ENCODE measurements at regions not wholly inside any gene's neighbourhood (a gene's known extent, or its start where the extent isn't known, plus 50 kb on each side); places are given as distances from the start of the nearest gene placed in this dataset.

- TF ChIP-seq ZNF114 (CRISPR knock-in tag; IDR thresholded peaks at IDR 0.05): no peak
- TF ChIP-seq CTCF (conservative IDR thresholded peaks at IDR 0.05; ENCODE audit: low read depth in 2 of 2): no peak
Measured at GRCh38 chr5:117497601-117498000, 923.0 kb upstream of the SEMA6A start (continued).

GRCh38 chr5:117496801-117497200 lies 922.2 kb upstream of the SEMA6A start:
- no peak overlapping the region for H3K27ac Mint-ChIP-seq
- H3K4me1 Mint-ChIP-seq: no peaks in the 10 kb centered on the region
- H3K4me3 Mint-ChIP-seq: no peak overlapping the region
- Histone ChIP-seq H3K4me3 (no peak overlapping the region), H3K27ac (ENCODE audit: low read depth) (no peak overlapping the region), H3K36me3 (ENCODE audit: insufficient read depth) (no peaks in the 10 kb centered on the region), H3K4me2 (no peak overlapping the region), H3K4me1 (ENCODE audit: insufficient read depth) (no peaks in the 10 kb centered on the region), H2AFZ (no peak overlapping the region), H3K27me3 (ENCODE audit: insufficient read depth) (no peaks in the 10 kb centered on the region), H3K9me2 (ENCODE audit: insufficient read depth) (no peaks in the 10 kb centered on the region), H4K20me1 (replicated peaks; ENCODE audit: insufficient read depth) (no peaks in the 10 kb centered on the region), H3F3A (replicated peaks; ENCODE audit: low read depth) (no peaks in the 10 kb centered on the region), H3K79me2 (replicated peaks; ENCODE audit: insufficient read depth) (no peaks in the 10 kb centered on the region)
- H3K36me3 Mint-ChIP-seq (ENCODE audit: low read depth): no peaks in the 10 kb centered on the region
- 0 out of 3 replicates have a peak, but pooled peaks cover 3% of the 10 kb centered on the region for H3K9me3 Mint-ChIP-seq
- no peak for ATAC-seq
- no peak for DNase-seq (ENCODE audit: low spot score)
- H3K27me3 Mint-ChIP-seq (ENCODE audit: insufficient read depth, low read depth, poor library complexity): no peaks in the 10 kb centered on the region
- TF ChIP-seq CTCF (conservative IDR thresholded peaks at IDR 0.05; ENCODE audit: low read depth in 2 of 2): no peak
- no peak for TF ChIP-seq ZNF114 (CRISPR knock-in tag; IDR thresholded peaks at IDR 0.05)
- TF ChIP-seq JUNB (IDR thresholded peaks at IDR 0.05; ENCODE audit: unreplicated experiment): no peak
- no peak for TF ChIP-seq ETS1 (IDR thresholded peaks at IDR 0.05)
- TF ChIP-seq NANOG (IDR thresholded peaks at IDR 0.05; ENCODE audit: borderline replicate concordance): no peak
- no peak for TF ChIP-seq EZH2 (IDR thresholded peaks at IDR 0.05; ENCODE audit: low read depth, unreplicated experiment)
- TF ChIP-seq POLR2AphosphoS5 (IDR thresholded peaks at IDR 0.05; ENCODE audit: low read depth): no peak
- TF ChIP-seq REST (IDR thresholded peaks at IDR 0.05; ENCODE audit: unreplicated experiment): no peak
- no peak for TF ChIP-seq STAT1 (IDR thresholded peaks at IDR 0.05; ENCODE audit: unreplicated experiment)
- TF ChIP-seq CREB1 (CRISPR knock-in tag; IDR thresholded peaks at IDR 0.05; ENCODE audit: low read depth): no peak
- TF ChIP-seq ZNF331 (CRISPR knock-in tag; IDR thresholded peaks at IDR 0.05; ENCODE audit: low read depth): no peak
- no peak for TF ChIP-seq EZH2phosphoT487 (IDR thresholded peaks at IDR 0.05; ENCODE audit: unreplicated experiment)

Data from GM23338 (cell line).